Keratinocyte (primary cell): ENCODE measurements at regions not wholly inside any gene's neighbourhood (a gene's known extent, or its start where the extent isn't known, plus 50 kb on each side); places are given as distances from the start of the nearest gene placed in this dataset.

Experiments
- CTCF ChIP-seq, 3 experiments: IDR thresholded peaks in 1 of 3; conservative IDR thresholded peaks in 1 of 3; optimal IDR thresholded peaks in 1 of 3; 2 replicates in 2 of 3; 3 replicates in 1 of 3; pipeline versions ENCODE3 to v1.5.1; 2011; ENCODE audit warnings: low read length in 3 of 3, mild to moderate bottlenecking in 3 of 3, moderate library complexity in 2 of 3, control low read depth in 1 of 3, inconsistent platforms in 1 of 3; ENCODE audit not compliant: insufficient read depth in 2 of 3; ENCODE audit errors: extremely low read depth in 1 of 3
- EZH2 ChIP-seq: IDR thresholded peaks from one replicate; pipeline ENCODE4 v1.6.1; 2012; ENCODE audit warnings: inconsistent platforms, mild to moderate bottlenecking, low read length, moderate library complexity

GRCh38 chr5:96197347-96197746, 235.7 kb upstream of the ELL2 start:
- no peak for TF ChIP-seq CTCF (optimal IDR thresholded peaks at IDR 0.05 in 1 of 3, IDR thresholded peaks at IDR 0.05 in 1 of 3, conservative IDR thresholded peaks at IDR 0.05 in 1 of 3; ENCODE audit: extremely low read depth in 1 of 3, insufficient read depth in 2 of 3, low read length in 3 of 3)
- TF ChIP-seq EZH2, result no peak
